NT2/D1 (cell line): ENCODE measurements at regions not wholly inside any gene's neighbourhood (a gene's known extent, or its start where the extent isn't known, plus 50 kb on each side); places are given as distances from the start of the nearest gene placed in this dataset.

Experiments used
- SUZ12 ChIP-seq: IDR thresholded peaks from 2 replicates; pipeline ENCODE4 v1.6.1; 2011; ENCODE audit not compliant: insufficient read length, insufficient read depth; ENCODE audit errors: extremely low read depth
- YY1 ChIP-seq: IDR thresholded peaks from 2 replicates; pipeline ENCODE4 v1.6.1; 2011; ENCODE audit not compliant: insufficient read length, insufficient read depth
- ZNF274 ChIP-seq: IDR thresholded peaks from 2 replicates; pipeline ENCODE4 v1.6.1; 2011; ENCODE audit warnings: mild to moderate bottlenecking, low read depth, low read length

DNA sequence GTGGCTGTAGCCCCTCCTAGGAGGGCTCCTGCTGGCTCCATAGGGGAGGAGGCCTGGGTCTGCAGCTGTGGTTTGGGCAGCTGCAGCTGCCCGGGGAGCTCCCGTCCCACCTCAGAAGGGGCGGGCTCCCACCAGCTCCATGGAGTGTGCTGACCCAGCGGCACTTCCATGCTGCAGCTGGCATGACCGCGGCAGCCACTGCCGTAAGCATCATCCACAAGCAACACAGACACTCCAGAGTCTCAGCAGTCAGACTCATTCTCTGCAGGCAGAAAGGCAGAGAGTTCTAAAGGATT, 660.1 kb upstream of the RAB6C start:
- TF ChIP-seq SUZ12 (no peak), ZNF274 (no peak), YY1 (no peak)
